HCT116 (cell line): ENCODE measurements at regions not wholly inside any gene's neighbourhood (a gene's known extent, or its start where the extent isn't known, plus 50 kb on each side); places are given as distances from the start of the nearest gene placed in this dataset.

ENCODE experiments used
- ATAC-seq: fragments of 200-7000 bp; cut with Tn5 transposase; 2 replicates; pipeline ENCODE4 v1.9.1; 2020; ENCODE audit warnings: mild to moderate bottlenecking, moderate library complexity
- BruUV-seq: library from RNA; stranded (reverse); fragments of 400-500 nt; replicated peaks from 2 replicates; lab custom pipeline; 2021; lab: Mats Ljungman, UMichigan
- CTCF ChIA-PET: fragments of 300-600 bp; sonication (Branson Sonifier 250); formaldehyde crosslinking; loops from one replicate; lab custom pipeline; 2021; ENCODE audit warnings: antibody characterized with exemption; lab: Charles Lee
- POLR2A ChIA-PET: fragments of 300-600, 350-600 bp; sonication (Branson Sonifier 250); formaldehyde crosslinking; loops from one replicate; lab custom pipeline; 2021; ENCODE audit warnings: antibody characterized with exemption; lab: Charles Lee
- RAD21 ChIA-PET, 2 experiments: fragments of 300-600 bp; sonication (Branson Sonifier 250); formaldehyde crosslinking; loops; one replicate each; lab custom pipeline; 2023; ENCODE audit warnings: low total read pairs in 2 of 2; ENCODE audit not compliant: uncharacterized antibody in 2 of 2, unreplicated experiment in 2 of 2, low non-redundant PET in 1 of 2; lab: Charles Lee
- DNase-seq: peaks from one replicate; pipeline ENCODE4 v3.0.0-alpha.2; 2010; ENCODE audit warnings: low read depth, low spot score
- H2AFZ ChIP-seq: fragments of 200-600 bp; shearing (Covaris generic), sonication (generic); 2 replicates; pipeline ENCODE4 v1.6.1; 2017; ENCODE audit warnings: low read depth, mixed run types, mixed read lengths, antibody characterized with exemption, low read length; ENCODE audit not compliant: poor library complexity, severe bottlenecking
- H3K27ac ChIP-seq: 2 replicates; pipeline ENCODE4 v1.5.1; 2012; ENCODE audit warnings: low read depth, low read length
- H3K27me3 ChIP-seq: fragments of 200-600 bp; sonication (generic); 2 replicates; pipeline ENCODE4 v1.6.1; 2016; ENCODE audit warnings: mixed run types, low read length, mixed read lengths; ENCODE audit not compliant: insufficient read depth
- H3K36me3 ChIP-seq, 2 experiments: fragments of 200-500 bp in 1 of 2; fragments of 200-600 bp in 1 of 2; sonication (Bioruptor generic) in 1 of 2; sonication (generic) in 1 of 2; 2 replicates each; pipeline versions ENCODE4 v1.5.1 to v1.6.1; 2014 to 2016; ENCODE audit warnings: low read length in 2 of 2, inconsistent platforms in 1 of 2, mixed read lengths in 1 of 2, mixed run types in 1 of 2; ENCODE audit not compliant: insufficient read depth in 2 of 2, control insufficient read depth in 1 of 2
- H3K4me1 ChIP-seq, 2 experiments: fragments of 200-600 bp in 1 of 2; sonication (generic) in 1 of 2; 2 replicates each; pipeline versions ENCODE4 v1.5.1 to v1.6.1; 2012 to 2017; ENCODE audit warnings: low read length in 2 of 2, inconsistent platforms in 1 of 2, mild to moderate bottlenecking in 1 of 2, mixed read lengths in 1 of 2, mixed run types in 1 of 2, moderate library complexity in 1 of 2; ENCODE audit not compliant: insufficient read depth in 2 of 2, control insufficient read depth in 1 of 2
- H3K4me2 ChIP-seq: fragments of 200-600 bp; sonication (generic); 2 replicates; pipeline ENCODE4 v1.6.1; 2017; ENCODE audit warnings: mixed run types, low read length, mixed read lengths
- H3K4me3 ChIP-seq, 2 experiments: fragments of 200-600 bp in 1 of 2; sonication (generic) in 1 of 2; replicated peaks in 1 of 2; 2 replicates each; pipeline ENCODE4 v1.5.1; 2011 to 2016; ENCODE audit warnings: low read length in 2 of 2, control low read depth in 1 of 2, low read depth in 1 of 2, mild to moderate bottlenecking in 1 of 2, mixed read lengths in 1 of 2, mixed run types in 1 of 2
- H3K79me2 ChIP-seq: fragments of 200-600 bp; sonication (generic); 2 replicates; pipeline ENCODE4 v1.6.1; 2017; ENCODE audit warnings: mild to moderate bottlenecking, mixed run types, low read length, moderate library complexity, mixed read lengths; ENCODE audit not compliant: insufficient read depth
- H3K9ac ChIP-seq: fragments of 200-600 bp; sonication (generic); 2 replicates; pipeline ENCODE4 v1.6.1; 2016; ENCODE audit warnings: low read length, mixed read lengths
- H3K9me2 ChIP-seq: fragments of 200-600 bp; sonication (generic), shearing (Covaris generic); 2 replicates; pipeline ENCODE4 v1.6.1; 2017; ENCODE audit warnings: mixed run types, mild to moderate bottlenecking, moderate library complexity; ENCODE audit not compliant: insufficient read depth
- H3K9me3 ChIP-seq, 2 experiments: fragments of 200-500 bp in 1 of 2; fragments of 200-600 bp in 1 of 2; sonication (Bioruptor generic) in 1 of 2; sonication (generic) in 1 of 2; 2 replicates each; pipeline ENCODE4 v1.6.1; 2014 to 2017; ENCODE audit warnings: low read length in 2 of 2, mixed read lengths in 2 of 2, inconsistent platforms in 1 of 2, low read depth in 1 of 2, mild to moderate bottlenecking in 1 of 2, mixed run types in 1 of 2, moderate library complexity in 1 of 2; ENCODE audit not compliant: control insufficient read depth in 1 of 2, insufficient read depth in 1 of 2
- H4K20me1 ChIP-seq: fragments of 200-600 bp; sonication (generic), shearing (Covaris generic); 2 replicates; pipeline ENCODE4 v1.6.1; 2017; ENCODE audit warnings: mixed run types, mild to moderate bottlenecking, moderate library complexity; ENCODE audit not compliant: insufficient read depth
- CBX3 ChIP-seq: IDR thresholded peaks from 2 replicates; pipeline ENCODE4 v1.6.1; 2012; ENCODE audit warnings: low read depth
- CEBPB ChIP-seq: IDR thresholded peaks from 2 replicates; pipeline ENCODE4 v1.6.1; 2012; ENCODE audit warnings: low read depth
- ELF1 ChIP-seq: IDR thresholded peaks from 2 replicates; pipeline ENCODE4 v1.6.1; 2012; ENCODE audit warnings: low read depth, borderline replicate concordance
- EZH2phosphoT487 ChIP-seq: fragments of 200-600 bp; IDR thresholded peaks from 2 replicates; pipeline ENCODE4 v1.6.1; 2018; ENCODE audit warnings: antibody characterized with exemption, borderline replicate concordance
- FOSL1 ChIP-seq: IDR thresholded peaks from 2 replicates; pipeline ENCODE4 v1.6.1; 2012; ENCODE audit warnings: low read depth
- JUND ChIP-seq: IDR thresholded peaks from 2 replicates; pipeline ENCODE4 v1.6.1; 2012
- POLR2A ChIP-seq: IDR thresholded peaks from 2 replicates; pipeline ENCODE4 v1.7.0; 2011; ENCODE audit warnings: borderline replicate concordance; ENCODE audit not compliant: insufficient read depth, insufficient read length; ENCODE audit errors: extremely low read depth
- POLR2AphosphoS5 ChIP-seq: IDR thresholded peaks from 2 replicates; pipeline ENCODE4 v1.6.1; 2011; ENCODE audit warnings: mild to moderate bottlenecking, low read depth, low read length, moderate library complexity
- SP1 ChIP-seq: IDR thresholded peaks from 2 replicates; pipeline ENCODE4 v1.6.1; 2012; ENCODE audit warnings: low read depth
- SRF ChIP-seq: IDR thresholded peaks from 2 replicates; pipeline ENCODE4 v1.6.1; 2012; ENCODE audit warnings: low read depth
- TCF7L2 ChIP-seq: IDR thresholded peaks from 2 replicates; pipeline ENCODE4 v1.7.0; 2011; ENCODE audit warnings: borderline replicate concordance, inconsistent platforms; ENCODE audit not compliant: insufficient read depth, insufficient read length; ENCODE audit errors: extremely low read depth
- ZNF274 ChIP-seq: fragments of 200-500 bp; sonication (Bioruptor generic); IDR thresholded peaks from 2 replicates; pipeline ENCODE4 v1.6.1; 2014; ENCODE audit warnings: mild to moderate bottlenecking, low read depth, low read length, inconsistent platforms
- intact Hi-C: fragments of 100-400 bp; cut with micrococcal nuclease; formaldehyde crosslinking; loops from 2 replicates; pipeline ENCODE4 v1.10.0; 2022
- TF ChIP-seq, protein P1 (sequence below): IDR thresholded peaks from 2 replicates; pipeline ENCODE4 v1.6.1; 2012
- TF ChIP-seq, protein P2 (sequence below): IDR thresholded peaks from 2 replicates; pipeline ENCODE4 v1.6.1; 2011; ENCODE audit warnings: mild to moderate bottlenecking, low read length, moderate library complexity; ENCODE audit not compliant: insufficient replicate concordance; ENCODE audit errors: extremely low read depth
- TF ChIP-seq, protein P3 (sequence below): IDR thresholded peaks from 2 replicates; pipeline ENCODE4 v1.6.1; 2012; ENCODE audit warnings: low read depth
- TF ChIP-seq, protein P4 (sequence below): IDR thresholded peaks from 2 replicates; pipeline ENCODE4 v1.6.1; 2012

DNA sequence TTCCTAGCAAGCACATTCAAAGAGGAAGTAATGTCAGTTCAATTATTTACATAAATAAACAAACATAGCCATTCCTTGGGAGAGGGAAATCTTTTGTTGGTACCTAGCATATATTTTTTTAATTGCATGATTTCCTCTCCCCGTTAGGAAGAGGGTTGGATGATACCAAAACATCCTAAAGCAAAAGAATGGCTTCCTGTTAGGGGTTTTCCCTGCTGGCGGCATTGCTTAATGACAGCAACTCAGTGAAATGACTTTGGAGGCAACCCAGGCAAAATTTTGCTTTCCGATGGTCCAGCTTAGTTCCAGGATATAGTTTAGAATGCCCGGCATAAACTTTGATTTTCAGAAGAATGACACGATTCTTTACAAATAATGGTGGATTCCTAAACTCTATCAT is 73.2 kb downstream of the MAT2B start:
- CTCF ChIA-PET = no interaction called here
- ATAC-seq = no peak

DNA sequence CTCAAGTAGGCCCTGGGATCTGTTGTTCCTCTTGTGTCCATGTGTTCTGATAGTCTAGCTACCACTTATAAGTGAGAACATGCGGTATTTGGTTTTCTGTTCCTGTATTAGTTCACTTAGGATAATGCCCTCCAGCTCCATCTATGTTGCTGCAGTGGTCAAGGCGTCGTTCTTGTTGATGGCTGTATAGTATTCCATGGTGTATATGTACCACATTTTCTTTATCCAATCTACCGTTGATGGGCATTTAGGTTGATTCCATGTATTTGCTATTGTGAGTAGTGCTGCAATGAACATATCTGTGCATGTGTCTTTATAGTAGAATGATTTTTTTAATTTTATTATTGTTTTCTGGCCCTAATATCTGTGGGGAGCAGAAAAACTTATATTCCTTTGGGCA is 74.3 kb downstream of the MAT2B start:
- Histone ChIP-seq H3K4me2 (no peak overlapping the region), H3K9me3 (no peaks in the 10 kb centered on the region), H3K4me3 (no peak overlapping the region), H4K20me1 (no peaks in the 10 kb centered on the region), H2AFZ (no peak overlapping the region), H3K4me1 (no peaks in the 10 kb centered on the region), H3K27ac (no peak overlapping the region), H3K79me2 (no peaks in the 10 kb centered on the region), H3K36me3 (no peaks in the 10 kb centered on the region), H3K9me2 (no peaks in the 10 kb centered on the region), H3K27me3 (peaks cover 10% of the 10 kb centered on the region; the same call in 1 of the 2 replicates), H3K9ac (no peak overlapping the region)
- DNase-seq (no peak), ATAC-seq (no peak)
- BruUV-seq = no TSS peak
- RAD21 ChIA-PET = no interaction called here
- POLR2A ChIA-PET = no interaction called here
- intact Hi-C loops = no loop called here
- CTCF ChIA-PET = no interaction called here
- TF ChIP-seq, protein P1, sequence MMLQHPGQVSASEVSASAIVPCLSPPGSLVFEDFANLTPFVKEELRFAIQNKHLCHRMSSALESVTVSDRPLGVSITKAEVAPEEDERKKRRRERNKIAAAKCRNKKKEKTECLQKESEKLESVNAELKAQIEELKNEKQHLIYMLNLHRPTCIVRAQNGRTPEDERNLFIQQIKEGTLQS = no peak
- no peak for TF ChIP-seq POLR2A
- no peak for TF ChIP-seq POLR2AphosphoS5
- TF ChIP-seq ELF1 = no peak
- no peak for TF ChIP-seq CEBPB
- TF ChIP-seq CBX3 = no peak
- TF ChIP-seq, protein P2, sequence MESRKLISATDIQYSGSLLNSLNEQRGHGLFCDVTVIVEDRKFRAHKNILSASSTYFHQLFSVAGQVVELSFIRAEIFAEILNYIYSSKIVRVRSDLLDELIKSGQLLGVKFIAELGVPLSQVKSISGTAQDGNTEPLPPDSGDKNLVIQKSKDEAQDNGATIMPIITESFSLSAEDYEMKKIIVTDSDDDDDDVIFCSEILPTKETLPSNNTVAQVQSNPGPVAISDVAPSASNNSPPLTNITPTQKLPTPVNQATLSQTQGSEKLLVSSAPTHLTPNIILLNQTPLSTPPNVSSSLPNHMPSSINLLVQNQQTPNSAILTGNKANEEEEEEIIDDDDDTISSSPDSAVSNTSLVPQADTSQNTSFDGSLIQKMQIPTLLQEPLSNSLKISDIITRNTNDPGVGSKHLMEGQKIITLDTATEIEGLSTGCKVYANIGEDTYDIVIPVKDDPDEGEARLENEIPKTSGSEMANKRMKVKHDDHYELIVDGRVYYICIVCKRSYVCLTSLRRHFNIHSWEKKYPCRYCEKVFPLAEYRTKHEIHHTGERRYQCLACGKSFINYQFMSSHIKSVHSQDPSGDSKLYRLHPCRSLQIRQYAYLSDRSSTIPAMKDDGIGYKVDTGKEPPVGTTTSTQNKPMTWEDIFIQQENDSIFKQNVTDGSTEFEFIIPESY = no peak
- TF ChIP-seq, protein P3, sequence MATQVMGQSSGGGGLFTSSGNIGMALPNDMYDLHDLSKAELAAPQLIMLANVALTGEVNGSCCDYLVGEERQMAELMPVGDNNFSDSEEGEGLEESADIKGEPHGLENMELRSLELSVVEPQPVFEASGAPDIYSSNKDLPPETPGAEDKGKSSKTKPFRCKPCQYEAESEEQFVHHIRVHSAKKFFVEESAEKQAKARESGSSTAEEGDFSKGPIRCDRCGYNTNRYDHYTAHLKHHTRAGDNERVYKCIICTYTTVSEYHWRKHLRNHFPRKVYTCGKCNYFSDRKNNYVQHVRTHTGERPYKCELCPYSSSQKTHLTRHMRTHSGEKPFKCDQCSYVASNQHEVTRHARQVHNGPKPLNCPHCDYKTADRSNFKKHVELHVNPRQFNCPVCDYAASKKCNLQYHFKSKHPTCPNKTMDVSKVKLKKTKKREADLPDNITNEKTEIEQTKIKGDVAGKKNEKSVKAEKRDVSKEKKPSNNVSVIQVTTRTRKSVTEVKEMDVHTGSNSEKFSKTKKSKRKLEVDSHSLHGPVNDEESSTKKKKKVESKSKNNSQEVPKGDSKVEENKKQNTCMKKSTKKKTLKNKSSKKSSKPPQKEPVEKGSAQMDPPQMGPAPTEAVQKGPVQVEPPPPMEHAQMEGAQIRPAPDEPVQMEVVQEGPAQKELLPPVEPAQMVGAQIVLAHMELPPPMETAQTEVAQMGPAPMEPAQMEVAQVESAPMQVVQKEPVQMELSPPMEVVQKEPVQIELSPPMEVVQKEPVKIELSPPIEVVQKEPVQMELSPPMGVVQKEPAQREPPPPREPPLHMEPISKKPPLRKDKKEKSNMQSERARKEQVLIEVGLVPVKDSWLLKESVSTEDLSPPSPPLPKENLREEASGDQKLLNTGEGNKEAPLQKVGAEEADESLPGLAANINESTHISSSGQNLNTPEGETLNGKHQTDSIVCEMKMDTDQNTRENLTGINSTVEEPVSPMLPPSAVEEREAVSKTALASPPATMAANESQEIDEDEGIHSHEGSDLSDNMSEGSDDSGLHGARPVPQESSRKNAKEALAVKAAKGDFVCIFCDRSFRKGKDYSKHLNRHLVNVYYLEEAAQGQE = no peak
- TF ChIP-seq SRF = no peak
- TF ChIP-seq EZH2phosphoT487 = no peak
- no peak for TF ChIP-seq ZNF274
- TF ChIP-seq FOSL1 = no peak
- TF ChIP-seq JUND = no peak
- no peak for TF ChIP-seq TCF7L2

More for the DNA sequence above, 73.2 kb downstream of the MAT2B start:
- TF ChIP-seq SRF = no peak
- no peak for TF ChIP-seq SP1
- TF ChIP-seq, protein P4, sequence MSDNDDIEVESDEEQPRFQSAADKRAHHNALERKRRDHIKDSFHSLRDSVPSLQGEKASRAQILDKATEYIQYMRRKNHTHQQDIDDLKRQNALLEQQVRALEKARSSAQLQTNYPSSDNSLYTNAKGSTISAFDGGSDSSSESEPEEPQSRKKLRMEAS = no peak
- Histone ChIP-seq H3K36me3 (no peaks in the 10 kb centered on the region), H4K20me1 (no peaks in the 10 kb centered on the region), H3K79me2 (no peaks in the 10 kb centered on the region), H3K27me3 (peaks cover 10% of the 10 kb centered on the region; the same call in 1 of the 2 replicates), H3K4me1 (no peaks in the 10 kb centered on the region), H3K4me2 (no peak overlapping the region), H2AFZ (no peak overlapping the region), H3K9me2 (no peaks in the 10 kb centered on the region), H3K9ac (no peak overlapping the region), H3K27ac (no peak overlapping the region), H3K4me3 (no peak overlapping the region), H3K9me3 (no peaks in the 10 kb centered on the region)
- DNase-seq = no peak
- POLR2A ChIA-PET = no interaction called here
- intact Hi-C loops = no loop called here
- no TSS peak for BruUV-seq
- RAD21 ChIA-PET = no interaction called here
